ENCODE measurements at regions not wholly inside any gene's neighbourhood (a gene's known extent, or its start where the extent isn't known, plus 50 kb on each side); places are given as distances from the start of the nearest gene placed in this dataset.

- H2AFZ ChIP-seq (ENCODE audit: low read depth, low read length, poor library complexity, severe bottlenecking): no peak overlapping the region
- POLR2A ChIA-PET: no interaction called here
- TF ChIP-seq SP1 (IDR thresholded peaks at IDR 0.05; ENCODE audit: low read depth) (no peak), REST (IDR thresholded peaks at IDR 0.05; ENCODE audit: low read depth) (no peak), ATF3 (IDR thresholded peaks at IDR 0.05) (no peak), RAD21 (IDR thresholded peaks at IDR 0.05; ENCODE audit: low read depth) (no peak), SIN3A (IDR thresholded peaks at IDR 0.05; ENCODE audit: low read depth) (no peak), ELF1 (IDR thresholded peaks at IDR 0.05; ENCODE audit: borderline replicate concordance, low read depth) (no peak), POLR2AphosphoS5 (IDR thresholded peaks at IDR 0.05; ENCODE audit: low read depth, low read length) (no peak), TCF7L2 (IDR thresholded peaks at IDR 0.05; ENCODE audit: borderline replicate concordance, extremely low read depth, insufficient read depth, insufficient read length) (no peak), CBX3 (IDR thresholded peaks at IDR 0.05; ENCODE audit: low read depth) (no peak)
- ATAC-seq: no peak
- H3K79me2 ChIP-seq (ENCODE audit: insufficient read depth, low read length): no peaks in the 10 kb centered on the region
- no peaks in the 10 kb centered on the region for H3K27me3 ChIP-seq (ENCODE audit: insufficient read depth, low read length)
- CTCF ChIA-PET: no interaction called here
- H4K20me1 ChIP-seq (ENCODE audit: insufficient read depth): no peaks in the 10 kb centered on the region
- intact Hi-C loops (cut with micrococcal nuclease): no loop called here
- H3K9me2 ChIP-seq (ENCODE audit: insufficient read depth): no peaks in the 10 kb centered on the region
- no peaks in the 10 kb centered on the region; a peak in 1 of 4 replicates for H3K9me3 ChIP-seq (ENCODE audit: control insufficient read depth in 1 of 2, insufficient read depth in 1 of 2, low read depth in 1 of 2, low read length in 2 of 2)
- RAD21 ChIA-PET (ENCODE audit: low non-redundant PET in 1 of 2, low total read pairs in 2 of 2, uncharacterized antibody in 2 of 2, unreplicated experiment in 2 of 2): no interaction called here
- no peak overlapping the region for H3K27ac ChIP-seq (ENCODE audit: low read depth, low read length)
- DNase-seq (ENCODE audit: low read depth, low spot score): no peak
- H3K4me3 ChIP-seq (replicated peaks in 1 of 2; ENCODE audit: low read depth in 1 of 2, low read length in 2 of 2): no peak overlapping the region
- H3K4me1 ChIP-seq (ENCODE audit: control insufficient read depth in 1 of 2, insufficient read depth in 2 of 2, low read length in 2 of 2): peaks cover 0 to 2% of the 10 kb centered on the region in 2 experiments; a peak in 1 of 4 replicates
- BruUV-seq (replicated peaks): no TSS peak
- H3K36me3 ChIP-seq (ENCODE audit: control insufficient read depth in 1 of 2, insufficient read depth in 2 of 2, low read length in 2 of 2): no peaks in the 10 kb centered on the region
- no peak overlapping the region for H3K4me2 ChIP-seq (ENCODE audit: low read length)
- no peak overlapping the region for H3K9ac ChIP-seq (ENCODE audit: low read length)
Observed at GRCh38 chr6:95081949-95082348, 495.4 kb upstream of the MANEA start.
